ENCODE measurements at regions not wholly inside any gene's neighbourhood (a gene's known extent, or its start where the extent isn't known, plus 50 kb on each side); places are given as distances from the start of the nearest gene placed in this dataset.

DNA sequence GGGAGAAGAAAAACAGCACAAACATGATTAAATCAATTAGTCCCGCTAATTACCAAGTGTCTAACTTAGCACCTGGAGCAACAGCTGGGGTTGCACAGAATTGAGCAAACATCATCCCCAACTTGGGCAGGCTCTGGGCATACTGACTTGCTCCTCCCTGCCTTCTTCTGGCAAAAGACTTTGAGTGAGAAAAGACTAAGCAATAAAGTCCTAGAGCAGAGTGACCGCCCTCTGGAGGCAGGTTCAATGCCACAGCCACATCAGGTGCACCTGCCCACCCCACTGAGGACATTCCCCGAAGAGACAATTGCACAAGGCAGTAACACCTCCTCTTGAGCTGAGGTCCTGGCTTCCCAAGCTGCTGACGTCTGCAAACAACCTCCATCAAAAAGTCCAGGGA is 358.3 kb downstream of the SOX9 start:
- DNase-seq = no peak

DNA sequence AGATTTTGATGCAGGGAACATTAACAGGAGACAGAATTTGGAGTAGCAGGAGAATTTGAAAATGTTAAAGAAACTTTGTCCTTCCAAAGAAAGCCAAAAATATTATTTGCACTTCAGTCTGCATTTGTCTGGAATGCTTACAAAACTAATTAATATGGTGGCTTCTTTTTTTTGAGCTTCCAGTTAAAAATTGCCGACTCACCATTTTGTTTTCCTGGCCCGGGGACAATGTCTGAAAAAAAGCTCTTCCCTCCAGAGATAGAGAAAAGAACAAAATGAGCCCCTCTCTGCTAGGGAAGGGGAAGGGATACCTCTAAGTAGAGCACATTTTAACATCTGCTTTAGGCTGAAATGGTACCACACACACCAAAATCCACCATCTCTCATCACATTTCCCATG is 360.8 kb downstream of the SOX9 start:
- no peak for DNase-seq

DNA sequence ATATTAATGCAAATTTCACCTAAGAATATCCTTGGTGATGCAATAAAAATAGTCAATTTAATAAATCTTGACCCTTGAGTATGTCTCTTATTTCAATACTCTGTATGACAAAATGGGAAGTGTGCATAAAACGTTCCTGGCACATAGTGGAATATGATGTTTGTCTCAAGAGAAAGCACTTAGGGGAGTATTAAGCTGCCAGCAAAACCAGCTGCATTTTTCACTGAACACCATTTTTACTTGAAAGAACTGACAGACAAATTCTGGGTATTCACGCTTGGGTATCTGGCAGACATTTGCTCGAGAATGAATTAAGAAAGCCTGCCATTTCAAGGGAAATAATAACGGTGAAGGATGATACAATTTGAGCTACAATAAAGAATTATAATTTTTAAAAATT is 364.8 kb downstream of the SOX9 start:
- no peak for DNase-seq

DNA sequence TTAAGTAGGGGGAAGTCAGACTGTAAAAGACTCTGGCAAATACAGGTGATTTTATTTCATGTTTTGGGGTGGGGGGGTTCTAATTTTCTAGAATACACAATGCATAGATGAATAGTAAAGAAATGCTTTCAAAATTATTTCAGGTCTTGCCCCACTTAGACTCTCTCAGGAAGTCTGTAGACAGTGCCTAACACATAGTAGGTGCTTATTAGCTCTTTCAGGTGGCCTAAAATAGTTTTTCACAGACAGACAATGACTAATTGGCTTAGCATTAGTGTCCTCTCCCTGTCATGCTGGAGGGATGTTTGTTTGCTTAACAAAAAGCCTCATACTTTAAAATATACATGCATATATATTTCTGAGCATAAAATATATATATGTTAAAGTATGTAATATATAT is 366.0 kb downstream of the SOX9 start:
- DNase-seq = no peak

DNA sequence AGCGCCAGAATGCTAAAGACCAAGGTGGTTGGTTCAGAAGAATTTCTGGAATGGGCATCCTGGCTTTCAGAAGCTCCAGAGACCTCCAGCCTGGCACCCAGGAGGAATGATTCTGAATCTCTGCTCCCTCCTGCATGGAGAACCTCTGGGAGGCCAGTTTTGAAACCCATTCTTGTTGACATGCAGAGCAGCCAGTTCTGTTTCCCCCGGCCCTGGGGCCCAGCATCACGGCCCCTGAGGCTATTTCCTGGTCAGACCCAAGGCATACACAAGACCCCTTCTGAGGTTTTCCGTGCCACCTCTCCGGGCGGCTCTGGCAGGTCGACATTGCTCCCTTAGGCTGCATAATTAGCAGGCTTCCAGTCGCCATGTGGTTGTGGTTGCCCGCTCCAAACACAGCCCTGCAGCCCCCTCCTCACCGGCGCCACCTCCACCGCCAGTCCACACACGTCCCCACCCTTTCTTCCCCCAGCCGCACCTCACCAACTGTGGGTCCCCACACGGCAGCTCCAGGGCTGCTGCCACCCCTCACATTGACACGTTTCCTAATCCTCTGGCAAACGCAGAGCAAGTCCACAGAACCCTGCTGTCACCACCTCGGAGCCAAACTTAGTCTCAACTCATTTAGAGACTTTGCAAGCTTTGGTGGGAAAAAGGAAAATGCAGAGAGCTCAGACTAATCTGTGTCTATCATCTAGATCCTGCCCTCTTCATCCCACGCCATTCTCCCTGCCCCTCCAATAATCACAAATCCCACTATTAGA is 367.1 kb downstream of the SOX9 start:
- no peak for DNase-seq

DNA sequence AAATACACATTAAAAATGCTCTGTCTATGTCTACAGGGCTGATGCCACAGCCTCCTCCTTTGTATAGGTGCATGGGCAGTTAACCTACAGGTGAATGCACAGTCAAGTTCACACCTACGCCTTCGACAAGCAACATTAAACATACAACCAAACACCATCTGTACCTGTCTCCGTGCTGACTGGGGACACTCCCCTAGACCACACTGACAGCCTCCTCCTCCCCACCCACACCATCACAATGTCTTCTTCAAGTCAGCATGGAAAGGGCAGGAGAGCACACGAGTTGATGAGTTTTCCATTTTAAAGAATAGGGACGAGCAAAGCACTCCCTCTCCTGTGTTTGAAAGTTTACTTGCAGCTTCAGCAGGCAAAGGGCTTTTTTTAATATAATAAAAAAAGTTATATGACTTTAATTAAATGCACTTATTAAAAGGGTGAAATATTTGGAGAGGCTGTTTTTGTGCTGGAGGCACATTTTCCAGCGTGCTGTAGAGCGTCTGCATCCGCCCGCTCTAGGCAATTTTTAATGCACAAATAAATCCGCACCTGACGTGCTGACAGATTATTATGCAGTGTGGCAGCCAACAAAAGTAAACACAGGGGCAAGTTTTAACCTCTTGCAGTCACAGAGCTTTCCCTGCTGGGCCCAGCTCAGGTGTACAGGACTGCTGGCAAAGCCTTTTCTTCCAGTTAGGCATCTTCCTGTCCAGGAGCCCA is 367.9 kb downstream of the SOX9 start:
- no peak for DNase-seq

DNA sequence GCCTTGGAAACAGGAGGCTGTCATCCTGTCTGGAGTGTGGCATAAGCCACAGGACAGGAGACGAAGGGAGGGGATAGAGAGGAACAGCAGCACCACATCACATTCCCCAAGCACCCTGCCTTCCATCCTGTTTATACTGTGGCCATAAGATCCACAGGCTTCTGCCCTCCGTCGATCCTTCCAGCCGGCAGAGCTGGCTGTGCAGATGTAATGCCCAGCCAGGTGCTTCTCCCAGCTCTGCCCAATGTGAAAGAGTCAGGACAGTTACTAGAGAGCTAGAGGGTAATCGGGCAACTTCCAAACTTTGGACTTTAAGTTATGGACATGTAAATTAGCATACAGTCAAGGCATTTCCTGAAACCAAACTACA is 368.4 kb downstream of the SOX9 start:
- no peak for DNase-seq

DNA sequence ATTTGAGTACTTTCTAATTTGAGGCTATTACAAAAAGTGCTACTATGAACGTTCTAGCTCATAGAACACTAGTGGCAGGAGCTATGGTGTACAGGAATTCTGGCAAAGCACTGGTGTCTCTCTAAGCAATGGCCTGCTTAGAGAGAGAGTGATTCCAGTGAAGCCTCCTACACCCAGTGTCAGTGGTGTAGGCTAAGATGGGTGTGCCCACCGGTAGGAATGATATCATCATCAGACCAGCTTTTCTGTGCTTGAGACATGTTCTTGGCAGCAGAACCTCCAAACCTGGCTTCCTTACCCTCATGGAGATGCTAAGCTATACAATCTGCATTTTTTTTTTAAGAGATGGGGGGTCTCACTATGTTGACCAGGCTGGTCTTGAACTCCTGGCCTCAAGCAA is 370.3 kb downstream of the SOX9 start:
- no peak for DNase-seq

DNA sequence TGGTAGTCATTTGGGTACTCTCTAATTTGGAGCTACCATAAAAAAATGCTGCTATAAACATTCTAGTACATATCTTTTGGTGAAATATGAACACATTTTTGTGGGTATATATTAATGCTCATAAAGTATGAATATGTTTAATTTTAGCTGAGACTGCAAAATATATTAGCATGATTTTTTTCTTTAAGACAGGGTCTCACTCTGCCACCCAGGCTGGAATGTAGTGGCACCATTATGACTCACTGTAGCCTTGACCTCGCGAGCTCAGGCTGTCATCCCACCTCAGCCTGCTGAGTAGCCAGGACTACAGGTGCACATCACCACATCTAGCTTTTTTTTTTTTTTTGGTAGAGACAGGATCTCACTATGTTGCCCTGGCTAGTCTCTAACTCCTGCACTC is 371.7 kb downstream of the SOX9 start:
- no peak for DNase-seq

DNA sequence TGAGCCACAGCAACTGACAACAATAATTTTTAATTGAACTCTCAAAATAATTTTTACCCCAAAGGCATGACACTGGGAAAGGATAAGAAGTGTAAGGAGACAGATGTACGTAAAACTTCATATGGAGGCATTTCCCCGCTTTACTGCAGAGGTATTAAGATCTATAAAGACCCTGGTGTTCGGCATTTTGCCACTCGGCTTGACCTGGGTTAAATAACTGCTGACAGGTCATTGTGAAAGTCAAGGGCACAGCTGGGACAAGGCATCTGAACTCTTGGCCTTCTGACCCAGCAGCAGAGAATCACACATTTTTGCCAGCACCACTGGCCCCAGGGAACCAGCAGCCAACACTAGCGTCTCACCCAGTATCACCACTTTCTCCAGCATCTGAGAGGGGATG is 372.1 kb downstream of the SOX9 start:
- DNase-seq = no peak

DNA sequence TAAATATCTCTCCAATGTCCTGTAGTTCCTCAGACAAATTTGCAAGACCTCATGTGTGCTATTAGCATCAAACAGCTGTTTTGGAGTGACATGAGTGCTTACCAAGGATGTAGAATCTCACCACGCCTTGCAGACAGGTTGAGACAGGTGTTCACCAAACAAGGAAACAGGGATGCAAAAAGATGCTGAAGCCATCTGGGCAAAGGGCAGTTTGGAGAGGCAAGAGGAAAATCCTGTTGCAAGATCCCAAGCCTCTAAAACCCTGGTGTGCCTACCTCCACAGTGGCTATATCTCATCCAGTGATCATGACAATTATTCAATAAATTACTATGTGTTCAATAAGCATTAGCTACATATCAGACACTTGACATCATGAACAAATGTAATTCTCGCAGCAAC is 373.7 kb downstream of the SOX9 start:
- no peak for DNase-seq

DNA sequence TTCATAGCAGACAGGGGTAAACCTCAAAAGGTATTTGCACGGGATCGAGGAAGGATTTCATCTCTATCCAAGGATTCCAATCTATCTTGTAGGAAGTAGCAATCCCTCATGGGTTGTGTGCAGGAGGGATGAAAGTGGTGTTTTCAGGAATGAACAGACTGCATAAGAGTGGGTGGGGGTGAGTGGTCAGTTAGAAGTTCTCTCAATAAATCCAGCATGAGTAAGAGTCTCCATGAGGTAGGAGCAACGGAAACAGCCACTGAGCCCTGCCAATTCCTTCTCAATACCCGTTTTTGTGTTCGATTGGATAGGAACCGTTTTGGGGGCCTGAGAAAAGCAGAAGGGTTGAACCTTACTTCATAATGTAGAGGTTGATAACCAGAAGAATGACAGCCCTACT is 375.6 kb downstream of the SOX9 start:
- DNase-seq = no peak

DNA sequence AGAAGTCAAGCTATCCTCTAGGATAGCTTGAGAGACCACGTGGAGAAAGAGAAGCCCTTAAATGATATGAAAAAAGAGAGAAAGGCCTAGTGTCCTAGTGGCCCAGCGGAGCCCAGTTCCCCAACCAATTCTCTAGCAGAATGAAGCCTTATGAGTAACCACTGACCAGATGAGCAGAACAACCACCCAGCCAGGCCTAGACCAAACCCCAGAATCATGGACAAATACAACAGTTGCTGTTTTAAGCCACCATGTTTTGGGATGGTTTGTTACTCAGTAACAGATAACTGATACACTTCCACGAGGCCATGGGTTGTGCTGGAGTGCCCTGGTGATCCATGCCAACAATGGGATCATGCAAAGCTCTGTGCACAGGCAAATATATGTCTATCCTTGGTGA is 377.1 kb downstream of the SOX9 start:
- DNase-seq = no peak

DNA sequence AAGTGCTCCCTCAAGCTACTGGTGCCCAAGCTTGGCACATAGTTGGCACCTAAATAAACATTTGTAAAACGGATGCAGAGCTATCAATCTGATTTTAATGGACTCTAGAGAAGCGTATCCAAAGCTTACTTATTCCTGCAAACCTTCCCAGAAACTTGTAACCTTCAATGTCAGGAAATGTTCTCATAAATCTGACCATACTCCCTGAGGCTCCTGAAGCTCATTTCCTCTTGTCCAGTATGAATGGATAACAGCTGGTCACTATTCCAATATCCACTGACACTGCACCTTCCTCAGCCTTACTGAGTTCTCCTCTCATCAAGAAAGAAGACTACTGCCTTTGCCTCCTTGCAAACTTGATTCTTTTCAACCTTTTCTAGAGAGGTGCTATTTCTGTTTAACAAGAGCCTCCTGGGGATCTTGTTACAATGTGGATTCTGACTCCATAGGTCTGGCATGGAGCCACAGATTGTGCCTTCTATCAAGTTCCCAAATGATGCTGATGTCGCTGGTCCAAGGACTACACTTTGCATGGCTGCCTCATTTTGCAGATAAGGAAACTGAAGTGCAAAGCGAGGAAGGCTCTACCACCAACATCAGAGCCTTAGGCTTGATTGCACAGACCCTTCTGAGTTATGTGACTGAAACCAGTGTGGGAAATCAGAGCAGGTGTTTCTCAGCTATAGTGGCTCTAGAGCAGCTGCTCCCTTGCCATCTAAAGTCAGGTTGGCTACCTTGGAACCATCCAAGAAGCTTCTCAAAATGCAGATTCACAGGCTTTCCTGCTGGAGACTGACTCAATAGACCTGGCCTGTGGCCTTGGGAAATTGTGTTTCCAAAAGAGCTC is 377.8 kb downstream of the SOX9 start:
- DNase-seq = no peak

DNA sequence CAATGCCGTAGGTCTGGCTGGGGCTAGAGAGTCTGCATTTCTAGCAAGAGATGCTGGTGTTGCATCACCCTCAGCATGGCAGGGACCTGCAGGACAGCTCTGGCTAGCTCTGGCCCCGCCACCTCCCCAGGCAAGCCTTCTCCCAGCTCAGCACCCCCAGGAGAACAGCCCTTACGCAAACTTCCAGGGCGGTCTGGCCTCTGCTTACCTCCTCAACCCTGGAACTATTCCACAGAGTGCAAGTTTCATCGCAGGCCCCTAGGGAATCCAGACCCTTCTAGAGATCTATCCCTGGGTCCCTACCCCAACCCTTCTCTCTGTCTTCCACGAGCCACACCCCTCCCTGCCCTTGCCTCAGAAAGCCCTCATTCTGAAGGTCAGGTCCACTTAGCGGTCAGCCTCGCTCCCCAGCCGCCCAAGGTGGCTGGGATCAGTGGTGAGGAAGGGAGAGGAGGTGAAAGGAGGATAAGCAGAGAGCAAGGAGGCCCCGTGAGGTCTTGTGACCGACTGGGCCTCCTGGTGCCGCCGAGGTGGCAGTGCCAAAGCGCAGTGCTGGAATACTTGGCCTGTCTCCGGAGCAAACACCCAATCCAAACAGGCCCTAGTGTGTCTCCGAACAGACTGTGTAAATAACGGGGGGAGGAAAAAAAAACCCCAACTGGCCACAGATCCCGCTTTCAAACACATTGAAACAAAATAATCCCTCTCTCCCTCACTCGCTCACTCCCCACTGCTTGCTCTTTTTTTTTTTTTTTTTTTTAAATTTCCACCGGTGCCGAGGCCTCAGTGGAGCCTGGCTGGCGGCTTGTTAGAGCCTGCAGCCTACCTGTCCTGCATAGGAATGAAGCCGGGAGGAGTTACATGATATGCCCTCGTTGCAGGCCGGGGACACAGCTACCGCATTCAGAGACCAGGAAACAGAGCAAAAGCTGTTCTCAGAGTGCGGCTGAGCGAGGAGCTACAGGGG is 380.9 kb downstream of the SOX9 start:
- no peak for DNase-seq

DNA sequence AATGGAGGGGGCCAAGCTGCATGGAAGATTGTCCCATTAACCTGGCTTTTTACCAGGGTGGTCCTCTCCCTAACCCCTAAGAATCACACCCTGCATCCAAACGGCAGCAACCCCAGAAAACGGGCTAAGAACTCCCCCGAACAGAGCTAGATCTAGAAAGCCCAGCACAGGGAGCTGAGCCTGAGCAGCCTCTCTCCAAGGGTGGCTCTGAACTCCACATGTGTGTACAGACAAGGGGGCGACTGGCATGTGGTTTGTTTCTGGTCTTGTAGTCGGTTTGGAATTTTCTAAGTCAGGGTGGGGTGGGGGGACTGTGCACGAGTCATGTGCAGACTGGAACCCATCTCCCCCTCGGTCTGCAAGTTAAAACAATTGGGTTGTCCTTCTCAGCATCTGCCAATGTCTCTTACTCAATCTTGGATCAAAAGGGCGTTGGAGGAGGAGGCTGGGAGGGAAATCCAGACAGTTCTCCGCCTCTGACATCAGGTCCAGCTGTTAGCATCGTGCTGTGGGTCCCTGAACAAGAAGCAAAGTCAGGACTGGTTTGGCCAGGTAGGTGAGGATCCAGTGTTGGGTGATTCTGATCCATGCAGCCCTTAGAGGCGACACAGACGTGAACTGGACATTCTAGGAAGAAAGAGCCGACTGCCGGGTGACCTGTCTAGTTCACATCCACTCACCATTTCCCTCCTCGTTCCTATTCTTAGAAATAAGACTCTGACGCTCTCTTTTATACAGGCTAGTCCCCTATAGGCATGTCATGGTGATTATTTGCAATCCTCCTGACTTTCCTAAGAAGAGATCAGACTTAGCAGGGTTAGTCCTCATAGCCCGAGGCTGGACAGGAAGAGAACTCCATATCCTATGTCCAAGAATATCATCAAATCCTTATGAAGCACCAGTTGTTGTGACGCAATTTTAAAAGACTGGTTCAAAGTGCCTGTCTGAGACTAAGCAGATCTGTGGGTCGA is 381.8 kb downstream of the SOX9 start:
- no peak for DNase-seq

DNA sequence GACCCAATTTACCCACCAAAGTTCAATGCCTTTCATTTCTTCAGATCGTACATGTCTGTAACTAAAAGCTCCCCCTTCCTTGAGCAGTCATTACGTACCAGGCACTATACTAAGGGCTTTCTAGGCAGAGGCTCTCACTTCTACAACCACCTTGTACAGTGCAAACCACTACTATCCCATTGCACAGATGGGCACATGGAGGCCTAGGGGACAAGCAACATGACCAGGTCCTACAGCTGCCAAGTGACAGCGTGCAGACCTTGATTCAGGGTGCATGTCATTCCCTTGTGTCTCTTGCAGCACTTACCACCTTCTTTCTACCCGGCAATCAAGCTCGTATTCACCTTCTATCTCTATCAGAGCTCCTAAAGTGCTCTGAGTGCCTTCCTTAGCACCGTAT is 382.7 kb downstream of the SOX9 start:
- no peak for DNase-seq

DNA sequence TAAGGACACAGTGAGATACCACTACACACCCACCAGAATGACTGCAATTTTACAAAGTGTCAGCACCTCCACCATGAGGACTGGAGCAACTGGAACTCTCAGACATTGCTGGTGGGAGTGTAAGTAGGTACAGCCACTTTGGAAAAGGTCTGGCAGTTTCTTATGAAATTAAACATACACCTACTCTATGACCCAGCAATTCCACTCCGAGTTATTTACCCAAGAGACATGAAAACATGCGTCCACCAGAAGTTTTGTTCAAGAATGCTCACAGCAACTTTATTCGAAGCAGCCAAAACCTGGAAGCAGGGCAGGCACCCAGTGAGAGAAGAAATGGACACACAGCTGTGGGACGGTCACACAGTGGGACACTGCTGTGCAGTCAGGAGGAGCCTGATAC is 384.0 kb downstream of the SOX9 start:
- DNase-seq = no peak

DNA sequence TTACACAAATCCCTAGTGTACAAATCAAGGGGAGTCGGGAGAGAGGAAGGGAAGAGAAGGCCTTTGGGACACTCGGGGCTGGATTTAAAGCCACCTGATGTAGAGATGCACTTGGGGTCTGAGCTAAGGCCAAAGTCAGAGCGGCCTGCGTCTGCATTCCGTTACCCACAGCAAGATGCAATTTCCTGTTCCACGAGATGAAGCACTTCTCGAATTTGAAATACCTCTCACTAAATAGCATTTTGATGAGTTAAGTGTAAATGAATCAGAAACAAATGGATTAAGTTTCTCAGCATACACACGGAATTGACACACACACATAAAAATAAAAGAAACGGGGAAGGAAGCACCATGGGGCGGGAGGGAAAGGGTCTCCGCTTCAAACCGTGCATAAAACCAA is 386.0 kb downstream of the SOX9 start:
- no peak for DNase-seq

DNA sequence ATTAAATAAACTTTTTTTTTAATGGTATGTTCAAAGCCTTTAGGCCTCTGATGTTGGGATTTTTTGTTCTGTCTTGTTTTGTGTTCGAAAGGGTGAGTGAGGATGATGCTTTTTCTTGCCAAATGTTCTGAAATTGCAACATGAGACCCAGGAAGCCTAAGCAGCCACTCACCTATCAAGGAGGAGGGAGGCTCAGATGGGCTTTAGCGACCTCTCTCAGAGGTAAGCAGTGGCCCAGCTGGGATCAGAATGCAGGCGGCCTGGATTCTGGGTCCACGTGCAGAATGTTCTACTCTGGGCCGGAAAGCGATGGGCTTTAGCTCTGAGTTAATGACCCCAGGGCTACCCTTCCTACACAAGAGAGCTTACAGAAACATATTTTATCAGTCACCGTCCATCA is 386.6 kb downstream of the SOX9 start:
- no peak for DNase-seq

DNA sequence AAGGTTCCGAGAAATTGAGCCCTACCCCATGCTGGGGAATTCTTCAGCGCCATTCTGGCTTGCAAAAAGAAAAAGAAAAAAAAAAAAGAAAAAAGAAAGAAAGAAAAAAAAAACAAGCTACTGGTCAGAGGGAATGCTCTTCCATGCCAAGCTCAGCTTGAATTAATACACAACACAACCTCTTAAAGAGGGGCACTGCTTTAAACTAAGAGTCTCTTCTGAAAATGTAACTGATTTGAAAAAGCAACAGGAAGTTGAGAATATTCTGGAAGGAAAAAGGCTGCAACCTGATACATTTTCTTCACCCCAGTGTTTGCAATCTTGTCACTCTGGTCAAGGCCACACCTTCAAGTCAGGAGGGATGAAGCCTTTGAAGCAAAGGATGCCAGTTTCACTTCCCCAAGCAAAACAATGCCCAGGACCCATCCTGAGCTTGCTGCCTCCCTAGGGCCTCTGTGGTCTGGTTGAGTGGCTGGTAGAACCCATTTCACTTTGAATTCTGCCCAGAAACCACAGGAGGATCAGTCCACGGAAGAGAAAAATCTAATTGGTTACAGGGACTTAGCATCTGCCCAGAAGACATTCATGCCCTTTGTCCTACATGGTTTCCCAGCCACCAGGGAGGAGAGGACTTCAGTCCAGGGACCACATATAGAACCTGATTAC is 389.7 kb downstream of the SOX9 start:
- no peak for DNase-seq

All from SW 1271 (cell line).